ENCODE measurements at regions not wholly inside any gene's neighbourhood (a gene's known extent, or its start where the extent isn't known, plus 50 kb on each side); places are given as distances from the start of the nearest gene placed in this dataset.

DNA sequence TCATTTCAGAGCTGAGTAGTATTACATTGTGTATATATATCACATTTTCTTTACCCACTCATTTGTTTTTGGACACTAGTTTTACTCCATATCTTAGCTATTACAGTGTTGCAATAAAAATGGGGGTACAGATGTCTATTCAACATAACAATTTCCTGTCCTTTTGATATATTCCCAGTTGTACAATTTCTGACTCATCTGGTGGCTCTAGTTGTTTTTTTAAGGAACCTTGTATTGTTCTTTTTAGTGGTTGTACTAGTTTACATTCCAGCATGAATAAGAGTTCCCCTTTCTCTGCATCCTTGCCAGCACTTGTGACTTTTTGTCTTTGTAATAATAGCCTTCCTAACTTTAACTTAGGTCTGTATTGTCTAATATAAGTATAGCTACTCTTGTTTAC is 739.9 kb downstream of the XPNPEP1 start:
- TF ChIP-seq, protein P1, sequence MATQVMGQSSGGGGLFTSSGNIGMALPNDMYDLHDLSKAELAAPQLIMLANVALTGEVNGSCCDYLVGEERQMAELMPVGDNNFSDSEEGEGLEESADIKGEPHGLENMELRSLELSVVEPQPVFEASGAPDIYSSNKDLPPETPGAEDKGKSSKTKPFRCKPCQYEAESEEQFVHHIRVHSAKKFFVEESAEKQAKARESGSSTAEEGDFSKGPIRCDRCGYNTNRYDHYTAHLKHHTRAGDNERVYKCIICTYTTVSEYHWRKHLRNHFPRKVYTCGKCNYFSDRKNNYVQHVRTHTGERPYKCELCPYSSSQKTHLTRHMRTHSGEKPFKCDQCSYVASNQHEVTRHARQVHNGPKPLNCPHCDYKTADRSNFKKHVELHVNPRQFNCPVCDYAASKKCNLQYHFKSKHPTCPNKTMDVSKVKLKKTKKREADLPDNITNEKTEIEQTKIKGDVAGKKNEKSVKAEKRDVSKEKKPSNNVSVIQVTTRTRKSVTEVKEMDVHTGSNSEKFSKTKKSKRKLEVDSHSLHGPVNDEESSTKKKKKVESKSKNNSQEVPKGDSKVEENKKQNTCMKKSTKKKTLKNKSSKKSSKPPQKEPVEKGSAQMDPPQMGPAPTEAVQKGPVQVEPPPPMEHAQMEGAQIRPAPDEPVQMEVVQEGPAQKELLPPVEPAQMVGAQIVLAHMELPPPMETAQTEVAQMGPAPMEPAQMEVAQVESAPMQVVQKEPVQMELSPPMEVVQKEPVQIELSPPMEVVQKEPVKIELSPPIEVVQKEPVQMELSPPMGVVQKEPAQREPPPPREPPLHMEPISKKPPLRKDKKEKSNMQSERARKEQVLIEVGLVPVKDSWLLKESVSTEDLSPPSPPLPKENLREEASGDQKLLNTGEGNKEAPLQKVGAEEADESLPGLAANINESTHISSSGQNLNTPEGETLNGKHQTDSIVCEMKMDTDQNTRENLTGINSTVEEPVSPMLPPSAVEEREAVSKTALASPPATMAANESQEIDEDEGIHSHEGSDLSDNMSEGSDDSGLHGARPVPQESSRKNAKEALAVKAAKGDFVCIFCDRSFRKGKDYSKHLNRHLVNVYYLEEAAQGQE (IDR thresholded peaks at IDR 0.05; ENCODE audit: low read depth), result no peak
- TF ChIP-seq EZH2phosphoT487 (IDR thresholded peaks at IDR 0.05; ENCODE audit: borderline replicate concordance), result no peak
- TF ChIP-seq, protein P2, sequence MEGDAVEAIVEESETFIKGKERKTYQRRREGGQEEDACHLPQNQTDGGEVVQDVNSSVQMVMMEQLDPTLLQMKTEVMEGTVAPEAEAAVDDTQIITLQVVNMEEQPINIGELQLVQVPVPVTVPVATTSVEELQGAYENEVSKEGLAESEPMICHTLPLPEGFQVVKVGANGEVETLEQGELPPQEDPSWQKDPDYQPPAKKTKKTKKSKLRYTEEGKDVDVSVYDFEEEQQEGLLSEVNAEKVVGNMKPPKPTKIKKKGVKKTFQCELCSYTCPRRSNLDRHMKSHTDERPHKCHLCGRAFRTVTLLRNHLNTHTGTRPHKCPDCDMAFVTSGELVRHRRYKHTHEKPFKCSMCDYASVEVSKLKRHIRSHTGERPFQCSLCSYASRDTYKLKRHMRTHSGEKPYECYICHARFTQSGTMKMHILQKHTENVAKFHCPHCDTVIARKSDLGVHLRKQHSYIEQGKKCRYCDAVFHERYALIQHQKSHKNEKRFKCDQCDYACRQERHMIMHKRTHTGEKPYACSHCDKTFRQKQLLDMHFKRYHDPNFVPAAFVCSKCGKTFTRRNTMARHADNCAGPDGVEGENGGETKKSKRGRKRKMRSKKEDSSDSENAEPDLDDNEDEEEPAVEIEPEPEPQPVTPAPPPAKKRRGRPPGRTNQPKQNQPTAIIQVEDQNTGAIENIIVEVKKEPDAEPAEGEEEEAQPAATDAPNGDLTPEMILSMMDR (IDR thresholded peaks at IDR 0.05 in 2 of 3, conservative IDR thresholded peaks at IDR 0.05 in 1 of 3; ENCODE audit: borderline replicate concordance in 1 of 3, insufficient read depth in 1 of 3, low read depth in 2 of 3, low read length in 2 of 3), result no peak
- TF ChIP-seq SRF (IDR thresholded peaks at IDR 0.05; ENCODE audit: low read depth), result no peak
- TF ChIP-seq POLR2AphosphoS5 (IDR thresholded peaks at IDR 0.05; ENCODE audit: low read depth, low read length), result no peak
- no peak for TF ChIP-seq EZH2 (IDR thresholded peaks at IDR 0.05)
- TF ChIP-seq ZNF274 (IDR thresholded peaks at IDR 0.05; ENCODE audit: low read depth, low read length), result no peak

Measured in HCT116 (cell line).